ENCODE measurements at regions not wholly inside any gene's neighbourhood (a gene's known extent, or its start where the extent isn't known, plus 50 kb on each side); places are given as distances from the start of the nearest gene placed in this dataset.
A peak's percentile ranks its signal among the peaks of the same experiment; 100 is the strongest.

GRCh38 chr2:42844901-42845821, 52.8 kb upstream of the HAAO start:
- TF ChIP-seq GABPA (IDR thresholded peaks at IDR 0.05; ENCODE audit: low read depth) (no peak), SPI1 (IDR thresholded peaks at IDR 0.05; ENCODE audit: borderline replicate concordance, low read depth) (no peak)
- DNase-seq (ENCODE audit: low read depth in 1 of 2, low spot score in 1 of 2), result no peak

GRCh38 chr2:42844366-42844765, 52.0 kb upstream of the HAAO start:
- no peak for DNase-seq (ENCODE audit: low read depth in 1 of 2, low spot score in 1 of 2)
- H3K27me3 ChIP-seq (ENCODE audit: insufficient read depth, poor library complexity, severe bottlenecking), result no peaks in the 10 kb centered on the region
- TF ChIP-seq, protein P1, sequence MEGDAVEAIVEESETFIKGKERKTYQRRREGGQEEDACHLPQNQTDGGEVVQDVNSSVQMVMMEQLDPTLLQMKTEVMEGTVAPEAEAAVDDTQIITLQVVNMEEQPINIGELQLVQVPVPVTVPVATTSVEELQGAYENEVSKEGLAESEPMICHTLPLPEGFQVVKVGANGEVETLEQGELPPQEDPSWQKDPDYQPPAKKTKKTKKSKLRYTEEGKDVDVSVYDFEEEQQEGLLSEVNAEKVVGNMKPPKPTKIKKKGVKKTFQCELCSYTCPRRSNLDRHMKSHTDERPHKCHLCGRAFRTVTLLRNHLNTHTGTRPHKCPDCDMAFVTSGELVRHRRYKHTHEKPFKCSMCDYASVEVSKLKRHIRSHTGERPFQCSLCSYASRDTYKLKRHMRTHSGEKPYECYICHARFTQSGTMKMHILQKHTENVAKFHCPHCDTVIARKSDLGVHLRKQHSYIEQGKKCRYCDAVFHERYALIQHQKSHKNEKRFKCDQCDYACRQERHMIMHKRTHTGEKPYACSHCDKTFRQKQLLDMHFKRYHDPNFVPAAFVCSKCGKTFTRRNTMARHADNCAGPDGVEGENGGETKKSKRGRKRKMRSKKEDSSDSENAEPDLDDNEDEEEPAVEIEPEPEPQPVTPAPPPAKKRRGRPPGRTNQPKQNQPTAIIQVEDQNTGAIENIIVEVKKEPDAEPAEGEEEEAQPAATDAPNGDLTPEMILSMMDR (IDR thresholded peaks at IDR 0.05; ENCODE audit: insufficient read depth, low read length), result no peak
- no peak for TF ChIP-seq POLR2AphosphoS5 (IDR thresholded peaks at IDR 0.05; ENCODE audit: low read depth)
- no peak overlapping the region for H3K27ac ChIP-seq (replicated peaks)
- no peak overlapping the region for H3K4me3 ChIP-seq (replicated peaks; ENCODE audit: insufficient read depth, low read length)

More at GRCh38 chr2:42844901-42845821, 52.8 kb upstream of the HAAO start:
- no peak overlapping the region for H3K27ac ChIP-seq (replicated peaks)
- no peaks in the 10 kb centered on the region for H3K27me3 ChIP-seq (ENCODE audit: insufficient read depth, poor library complexity, severe bottlenecking)
- H3K4me3 ChIP-seq (replicated peaks; ENCODE audit: insufficient read depth, low read length), result no peak overlapping the region

DNA sequence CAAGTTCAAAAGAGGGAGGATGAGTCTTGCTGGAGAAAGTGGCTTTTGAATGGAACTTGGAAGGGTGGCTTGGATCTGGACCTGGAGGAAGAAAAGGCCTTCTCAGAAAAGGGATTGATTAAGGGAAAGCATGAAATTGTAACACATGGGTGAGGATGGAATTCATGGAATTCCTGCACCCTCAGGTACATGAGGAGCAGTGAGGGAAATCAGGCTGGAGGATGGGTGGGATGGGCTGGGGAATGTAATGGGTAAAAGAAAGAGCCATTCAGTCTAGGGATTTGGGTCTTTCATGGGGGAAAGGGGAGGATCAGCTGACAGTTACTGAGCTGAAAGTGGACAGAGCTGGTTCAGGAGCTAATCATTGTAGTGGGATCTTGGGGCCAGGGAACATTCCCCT, 51.2 kb upstream of the HAAO start:
- TF ChIP-seq REST (IDR thresholded peaks at IDR 0.05; ENCODE audit: insufficient replicate concordance, low read depth) (no peak), GABPA (IDR thresholded peaks at IDR 0.05; ENCODE audit: low read depth) (no peak)
- no peak overlapping the region for H3K4me3 ChIP-seq (replicated peaks; ENCODE audit: insufficient read depth, low read length)
- no peak overlapping the region for H3K27ac ChIP-seq (replicated peaks)
- no peak for DNase-seq (ENCODE audit: low read depth in 1 of 2, low spot score in 1 of 2)
- H3K27me3 ChIP-seq (ENCODE audit: insufficient read depth, poor library complexity, severe bottlenecking), result no peaks in the 10 kb centered on the region

GRCh38 chr2:42843131-42843530, 50.7 kb upstream of the HAAO start:
- TF ChIP-seq, protein P1 (IDR thresholded peaks at IDR 0.05; ENCODE audit: insufficient read depth, low read length), result no peak
- no peak for TF ChIP-seq POLR2AphosphoS5 (IDR thresholded peaks at IDR 0.05; ENCODE audit: low read depth)
- TF ChIP-seq REST (IDR thresholded peaks at IDR 0.05; ENCODE audit: insufficient replicate concordance, low read depth), result no peak
- no peak for TF ChIP-seq SPI1 (IDR thresholded peaks at IDR 0.05; ENCODE audit: borderline replicate concordance, low read depth)
- no peak for TF ChIP-seq GABPA (IDR thresholded peaks at IDR 0.05; ENCODE audit: low read depth)
- Histone ChIP-seq H3K4me3 (replicated peaks; ENCODE audit: insufficient read depth, low read length) (no peak overlapping the region), H3K27ac (replicated peaks) (no peak overlapping the region), H3K27me3 (ENCODE audit: insufficient read depth, poor library complexity, severe bottlenecking) (no peaks in the 10 kb centered on the region)
- DNase-seq (ENCODE audit: low read depth in 1 of 2, low spot score in 1 of 2), result no peak

DNA sequence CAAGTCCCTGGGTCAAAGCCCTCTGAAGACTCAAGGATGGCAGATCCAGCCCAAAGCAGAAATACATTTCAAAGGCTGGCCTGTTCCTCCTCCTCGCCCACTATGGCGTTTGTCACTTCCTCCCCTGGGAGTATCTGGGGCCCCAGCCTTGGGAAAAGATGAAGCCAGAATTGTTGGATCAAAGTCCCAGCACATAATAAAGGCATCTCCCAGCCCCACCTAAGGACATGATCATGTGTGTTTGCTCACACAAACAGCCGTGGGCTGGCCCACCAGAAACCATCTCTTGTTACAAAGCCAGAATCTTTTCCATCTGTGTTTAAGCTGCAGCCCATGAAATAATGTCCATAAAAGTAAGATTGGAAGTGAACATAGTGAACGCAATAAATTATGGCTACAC, 50.1 kb upstream of the HAAO start:
- H3K27me3 ChIP-seq (ENCODE audit: insufficient read depth, poor library complexity, severe bottlenecking), result no peaks in the 10 kb centered on the region
- no peak for DNase-seq (ENCODE audit: low read depth in 1 of 2, low spot score in 1 of 2)
- H3K27ac ChIP-seq (replicated peaks), result no peak overlapping the region
- no peak overlapping the region for H3K4me3 ChIP-seq (replicated peaks; ENCODE audit: insufficient read depth, low read length)
- TF ChIP-seq, protein P1 (IDR thresholded peaks at IDR 0.05; ENCODE audit: insufficient read depth, low read length), result no peak
- peak; percentile 43; the same call in 1 of the 2 replicates for TF ChIP-seq SPI1 (IDR thresholded peaks at IDR 0.05; ENCODE audit: borderline replicate concordance, low read depth)
